HFFc6 (cell line): ENCODE measurements at regions not wholly inside any gene's neighbourhood (a gene's known extent, or its start where the extent isn't known, plus 50 kb on each side); places are given as distances from the start of the nearest gene placed in this dataset.
"Not testable (repeated sequence)": the region's sequence is repeated elsewhere in the genome, so short reads cannot be mapped to it uniquely, and the experiment has no call there.

Experiments
- DNase-seq: peaks from one replicate; pipeline ENCODE4 v3.0.0-alpha.2; 2018
- H3K27ac Mint-ChIP-seq: 2 replicates; pipeline ENCODE4 v1.8.0; 2020; ENCODE audit warnings: mild to moderate bottlenecking, mixed read lengths
- H3K27me3 Mint-ChIP-seq: 2 replicates; pipeline ENCODE4 v1.8.0; 2021; ENCODE audit warnings: mild to moderate bottlenecking, moderate library complexity, mixed read lengths; ENCODE audit not compliant: insufficient read depth
- H3K36me3 Mint-ChIP-seq: 2 replicates; pipeline ENCODE4 v1.8.0; 2021; ENCODE audit warnings: low read depth, mixed read lengths
- H3K4me1 Mint-ChIP-seq: 2 replicates; pipeline ENCODE4 v1.8.0; 2020; ENCODE audit warnings: low read depth, mixed read lengths
- H3K4me3 Mint-ChIP-seq: 2 replicates; pipeline ENCODE4 v1.8.0; 2020; ENCODE audit warnings: mild to moderate bottlenecking, moderate library complexity, mixed read lengths
- H3K9me3 Mint-ChIP-seq: 2 replicates; pipeline ENCODE4 v1.8.0; 2020; ENCODE audit warnings: mild to moderate bottlenecking, mixed read lengths
- CTCF ChIP-seq: fragments of 200-600 bp; sonication (generic); IDR thresholded peaks from 2 replicates; pipeline ENCODE4 v1.5.0; 2021; ENCODE audit warnings: antibody characterized with exemption, mild to moderate bottlenecking

DNA sequence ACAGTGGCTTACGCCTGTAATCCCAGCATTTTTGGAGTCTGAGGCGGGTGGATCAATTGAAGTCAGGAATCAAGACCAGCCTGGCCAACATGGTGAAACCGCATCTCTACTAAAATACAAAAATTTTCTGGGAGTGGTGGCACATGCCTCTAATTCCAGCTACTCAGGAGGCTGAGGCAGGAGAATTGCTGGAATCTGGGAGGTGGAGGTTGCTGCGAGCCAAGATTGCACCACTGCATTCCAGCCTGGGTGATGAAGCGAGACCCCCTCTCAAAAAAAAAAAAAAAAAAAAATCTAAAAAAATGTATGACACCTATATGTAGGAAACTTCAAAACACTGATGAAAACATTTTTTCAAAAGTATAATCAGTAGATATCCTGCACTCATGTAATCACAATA is 242.7 kb upstream of the CHORDC1 start:
- peaks cover 29% of the 10 kb centered on the region for H3K9me3 Mint-ChIP-seq
- H3K4me3 Mint-ChIP-seq, result no peak overlapping the region
- TF ChIP-seq CTCF, result no peak
- no peaks in the 10 kb centered on the region for H3K27me3 Mint-ChIP-seq
- no peaks in the 10 kb centered on the region for H3K36me3 Mint-ChIP-seq
- DNase-seq, result no peak
- no peaks in the 10 kb centered on the region for H3K4me1 Mint-ChIP-seq
- no peak overlapping the region for H3K27ac Mint-ChIP-seq

GRCh38 chr11:90455347-90455920 is 232.6 kb upstream of the CHORDC1 start:
- not testable (repeated sequence) for H3K4me1 Mint-ChIP-seq, DNase-seq, H3K27me3 Mint-ChIP-seq, H3K27ac Mint-ChIP-seq, H3K4me3 Mint-ChIP-seq, H3K36me3 Mint-ChIP-seq
- H3K9me3 Mint-ChIP-seq, result peaks cover 22% of the 10 kb centered on the region

DNA sequence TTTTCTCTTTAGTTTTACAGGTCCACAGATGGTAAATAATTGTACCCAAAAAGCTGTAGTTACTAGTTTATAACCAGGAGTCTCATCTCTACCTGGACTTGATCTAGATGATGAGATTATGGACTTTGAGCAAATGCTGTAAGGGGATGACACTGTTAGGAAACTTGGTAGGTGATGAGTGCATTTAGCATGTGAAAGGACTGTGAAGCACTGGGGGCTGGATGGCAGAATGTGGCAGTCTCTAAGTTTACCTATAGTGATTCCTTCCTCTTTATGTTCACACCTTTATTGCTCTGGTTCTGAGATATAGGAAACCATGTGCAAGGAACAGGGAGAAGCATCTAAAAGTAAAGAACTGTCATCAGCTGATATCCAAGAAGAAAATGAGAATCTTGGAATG is 230.7 kb upstream of the CHORDC1 start:
- TF ChIP-seq CTCF, result no peak
- Mint-ChIP-seq H3K27ac (no peak overlapping the region), H3K27me3 (no peaks in the 10 kb centered on the region), H3K4me1 (no peaks in the 10 kb centered on the region), H3K9me3 (peaks cover 22% of the 10 kb centered on the region), H3K36me3 (no peaks in the 10 kb centered on the region), H3K4me3 (no peak overlapping the region)
- DNase-seq, result no peak

GRCh38 chr11:90449606-90450005 is 226.8 kb upstream of the CHORDC1 start:
- Mint-ChIP-seq H3K27me3 (no peaks in the 10 kb centered on the region), H3K27ac (no peak overlapping the region), H3K4me3 (no peak overlapping the region), H3K4me1 (no peaks in the 10 kb centered on the region), H3K9me3 (peaks cover 23% of the 10 kb centered on the region), H3K36me3 (no peaks in the 10 kb centered on the region)
- DNase-seq, result no peak
- no peak for TF ChIP-seq CTCF

DNA sequence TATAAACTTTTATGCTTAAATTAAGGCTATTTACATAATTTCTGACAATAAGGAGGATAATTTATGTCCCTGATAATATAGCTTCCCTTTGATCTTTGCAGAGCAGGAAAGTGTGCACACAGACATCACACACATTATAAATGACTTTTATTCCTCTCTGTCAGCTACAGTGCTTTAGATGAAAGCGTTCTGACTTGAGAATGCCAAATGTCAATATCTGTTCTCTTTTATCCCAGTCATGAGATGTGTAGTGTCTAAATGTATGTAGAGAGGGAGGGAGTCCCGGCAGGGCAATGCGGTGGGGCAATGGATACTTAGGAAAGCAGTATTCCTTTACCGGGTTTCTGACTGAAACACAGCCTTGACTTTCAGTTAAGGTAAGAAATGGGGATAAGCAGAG is 225.4 kb upstream of the CHORDC1 start:
- H3K4me1 Mint-ChIP-seq, result no peaks in the 10 kb centered on the region
- no peak overlapping the region for H3K27ac Mint-ChIP-seq
- H3K36me3 Mint-ChIP-seq, result no peaks in the 10 kb centered on the region
- no peak for DNase-seq
- no peaks in the 10 kb centered on the region for H3K27me3 Mint-ChIP-seq
- H3K4me3 Mint-ChIP-seq, result no peak overlapping the region
- H3K9me3 Mint-ChIP-seq, result peaks cover 12% of the 10 kb centered on the region
- TF ChIP-seq CTCF, result no peak

GRCh38 chr11:90447618-90448017 is 224.8 kb upstream of the CHORDC1 start:
- H3K27ac Mint-ChIP-seq, result no peak overlapping the region
- H3K4me1 Mint-ChIP-seq, result no peaks in the 10 kb centered on the region
- no peaks in the 10 kb centered on the region for H3K27me3 Mint-ChIP-seq
- peaks cover 12% of the 10 kb centered on the region for H3K9me3 Mint-ChIP-seq
- TF ChIP-seq CTCF, result no peak
- H3K4me3 Mint-ChIP-seq, result no peak overlapping the region
- DNase-seq, result no peak
- no peaks in the 10 kb centered on the region for H3K36me3 Mint-ChIP-seq
